Rectal smooth muscle tissue (tissue), 1 donor: ENCODE measurements at regions not wholly inside any gene's neighbourhood (a gene's known extent, or its start where the extent isn't known, plus 50 kb on each side); places are given as distances from the start of the nearest gene placed in this dataset.

Experiments
- H3K27ac ChIP-seq: one replicate; pipeline ENCODE4 v1.7.0; 2013; ENCODE audit warnings: low read depth, low read length, inconsistent platforms
- H3K27me3 ChIP-seq: one replicate; pipeline ENCODE4 v1.7.0; 2013; ENCODE audit warnings: low read length; ENCODE audit not compliant: control insufficient read depth, insufficient read depth
- H3K36me3 ChIP-seq: one replicate; pipeline ENCODE4 v1.7.0; 2013; ENCODE audit warnings: low read length; ENCODE audit not compliant: control insufficient read depth, insufficient read depth
- H3K4me1 ChIP-seq: one replicate; pipeline ENCODE4 v1.7.0; 2013; ENCODE audit warnings: low read length; ENCODE audit not compliant: control insufficient read depth, insufficient read depth
- H3K4me3 ChIP-seq: one replicate; pipeline ENCODE4 v1.7.0; 2013; ENCODE audit warnings: low read length
- H3K9ac ChIP-seq: one replicate; pipeline ENCODE4 v1.7.0; 2013; ENCODE audit warnings: low read length

GRCh38 chr11:104465321-104465720 is 301.4 kb upstream of the PDGFD start:
- H3K4me1 ChIP-seq = no peaks in the 10 kb centered on the region

GRCh38 chr11:104464691-104465090 is 300.7 kb upstream of the PDGFD start:
- Histone ChIP-seq H3K4me1 (no peaks in the 10 kb centered on the region), H3K4me3 (no peak overlapping the region), H3K27ac (no peak overlapping the region), H3K36me3 (no peaks in the 10 kb centered on the region), H3K9ac (no peak overlapping the region), H3K27me3 (no peaks in the 10 kb centered on the region)

More at GRCh38 chr11:104465321-104465720, 301.4 kb upstream of the PDGFD start:
- no peak overlapping the region for H3K9ac ChIP-seq
- H3K36me3 ChIP-seq = no peaks in the 10 kb centered on the region
- no peak overlapping the region for H3K27ac ChIP-seq
- no peak overlapping the region for H3K4me3 ChIP-seq
- no peaks in the 10 kb centered on the region for H3K27me3 ChIP-seq

- Histone ChIP-seq H3K36me3 (no peaks in the 10 kb centered on the region), H3K9ac (no peak overlapping the region), H3K27me3 (no peaks in the 10 kb centered on the region), H3K27ac (no peak overlapping the region), H3K4me1 (no peaks in the 10 kb centered on the region), H3K4me3 (no peak overlapping the region)
These were observed 298.4 kb upstream of the PDGFD start for GRCh38 chr11:104462341-104462740.

GRCh38 chr11:104451197-104451893 is 287.4 kb upstream of the PDGFD start:
- no peak overlapping the region for H3K27ac ChIP-seq
- no peak overlapping the region for H3K9ac ChIP-seq
- no peaks in the 10 kb centered on the region for H3K4me1 ChIP-seq
- no peaks in the 10 kb centered on the region for H3K27me3 ChIP-seq
- no peak overlapping the region for H3K4me3 ChIP-seq
- no peaks in the 10 kb centered on the region for H3K36me3 ChIP-seq

- no peak overlapping the region for H3K27ac ChIP-seq
- no peak overlapping the region for H3K4me3 ChIP-seq
- H3K4me1 ChIP-seq = no peaks in the 10 kb centered on the region
- no peak overlapping the region for H3K9ac ChIP-seq
- no peaks in the 10 kb centered on the region for H3K36me3 ChIP-seq
- H3K27me3 ChIP-seq = no peaks in the 10 kb centered on the region
These were observed 279.4 kb upstream of the PDGFD start for GRCh38 chr11:104443387-104443786.

- Histone ChIP-seq H3K4me3 (no peak overlapping the region), H3K4me1 (no peaks in the 10 kb centered on the region), H3K9ac (no peak overlapping the region), H3K27ac (no peak overlapping the region), H3K27me3 (no peaks in the 10 kb centered on the region), H3K36me3 (no peaks in the 10 kb centered on the region)
These were observed 278.4 kb upstream of the PDGFD start for GRCh38 chr11:104442321-104442720.

- no peak overlapping the region for H3K9ac ChIP-seq
- no peak overlapping the region for H3K27ac ChIP-seq
- H3K4me3 ChIP-seq = no peak overlapping the region
- H3K36me3 ChIP-seq = no peaks in the 10 kb centered on the region
- H3K27me3 ChIP-seq = no peaks in the 10 kb centered on the region
- no peaks in the 10 kb centered on the region for H3K4me1 ChIP-seq
These were observed 271.5 kb upstream of the PDGFD start for GRCh38 chr11:104435494-104435893.

GRCh38 chr11:104433751-104434150 is 269.8 kb upstream of the PDGFD start:
- Histone ChIP-seq H3K27ac (no peak overlapping the region), H3K4me1 (no peaks in the 10 kb centered on the region), H3K9ac (no peak overlapping the region), H3K4me3 (no peak overlapping the region), H3K36me3 (no peaks in the 10 kb centered on the region), H3K27me3 (no peaks in the 10 kb centered on the region)

- H3K4me1 ChIP-seq = no peaks in the 10 kb centered on the region
- H3K9ac ChIP-seq = no peak overlapping the region
- H3K27me3 ChIP-seq = no peaks in the 10 kb centered on the region
- H3K4me3 ChIP-seq = no peak overlapping the region
- H3K27ac ChIP-seq = no peak overlapping the region
- H3K36me3 ChIP-seq = no peaks in the 10 kb centered on the region
These were observed 269.0 kb upstream of the PDGFD start for GRCh38 chr11:104432981-104433380.

- Histone ChIP-seq H3K27ac (no peak overlapping the region), H3K27me3 (no peaks in the 10 kb centered on the region), H3K4me1 (no peaks in the 10 kb centered on the region), H3K36me3 (no peaks in the 10 kb centered on the region), H3K9ac (no peak overlapping the region), H3K4me3 (no peak overlapping the region)
These were observed 268.6 kb upstream of the PDGFD start for GRCh38 chr11:104432526-104432925.

- no peak overlapping the region for H3K4me3 ChIP-seq
- no peak overlapping the region for H3K9ac ChIP-seq
- no peaks in the 10 kb centered on the region for H3K27me3 ChIP-seq
- no peaks in the 10 kb centered on the region for H3K4me1 ChIP-seq
- H3K27ac ChIP-seq = no peak overlapping the region
- H3K36me3 ChIP-seq = no peaks in the 10 kb centered on the region
These were observed 258.5 kb upstream of the PDGFD start for GRCh38 chr11:104422324-104422944.

- H3K4me1 ChIP-seq = no peaks in the 10 kb centered on the region
- H3K36me3 ChIP-seq = no peaks in the 10 kb centered on the region
- no peak overlapping the region for H3K9ac ChIP-seq
- no peak overlapping the region for H3K27ac ChIP-seq
- H3K4me3 ChIP-seq = no peak overlapping the region
- no peaks in the 10 kb centered on the region for H3K27me3 ChIP-seq
These were observed 246.4 kb upstream of the PDGFD start for GRCh38 chr11:104410336-104410735.

- no peaks in the 10 kb centered on the region for H3K36me3 ChIP-seq
- H3K27me3 ChIP-seq = no peaks in the 10 kb centered on the region
- no peak overlapping the region for H3K9ac ChIP-seq
- H3K4me3 ChIP-seq = no peak overlapping the region
- no peaks in the 10 kb centered on the region for H3K4me1 ChIP-seq
- no peak overlapping the region for H3K27ac ChIP-seq
These were observed 244.7 kb upstream of the PDGFD start for GRCh38 chr11:104408630-104409029.
